Femur (tissue), 1 donor: ENCODE measurements at regions not wholly inside any gene's neighbourhood (a gene's known extent, or its start where the extent isn't known, plus 50 kb on each side); places are given as distances from the start of the nearest gene placed in this dataset.
"Not testable (repeated sequence)": the region's sequence is repeated elsewhere in the genome, so short reads cannot be mapped to it uniquely, and the experiment has no call there.

ENCODE experiments used
- DNase-seq: peaks from one replicate; pipeline ENCODE4 v3.0.0-alpha.2; 2017

GRCh38 chr10:3287572-3288445 lies 115.2 kb upstream of the PITRM1 start:
- no peak for DNase-seq

- DNase-seq: no peak
Observed at GRCh38 chr10:3282674-3283017, 110.1 kb upstream of the PITRM1 start.

GRCh38 chr10:3281941-3282673 lies 109.5 kb upstream of the PITRM1 start:
- DNase-seq: no peak

- DNase-seq: no peak
Observed at GRCh38 chr10:3278771-3279170, 106.2 kb upstream of the PITRM1 start.

- no peak for DNase-seq
Observed at GRCh38 chr10:3277566-3277965, 105.0 kb upstream of the PITRM1 start.

GRCh38 chr10:3274414-3274813 lies 101.8 kb upstream of the PITRM1 start:
- no peak for DNase-seq

- DNase-seq: peak; percentile 0
Observed at GRCh38 chr10:3273966-3274365, 101.4 kb upstream of the PITRM1 start.

- DNase-seq: no peak
Observed at GRCh38 chr10:3272300-3272699, 99.7 kb upstream of the PITRM1 start.

- no peak for DNase-seq
Observed at GRCh38 chr10:3271354-3272115, 99.0 kb upstream of the PITRM1 start.

GRCh38 chr10:3270577-3271316 lies 98.2 kb upstream of the PITRM1 start:
- DNase-seq: no peak

GRCh38 chr10:3268025-3268424 lies 95.4 kb upstream of the PITRM1 start:
- DNase-seq: no peak

GRCh38 chr10:3265088-3265487 lies 92.5 kb upstream of the PITRM1 start:
- DNase-seq: no peak

- no peak for DNase-seq
Observed at GRCh38 chr10:3264161-3264761, 91.7 kb upstream of the PITRM1 start.

- no peak for DNase-seq
Observed at GRCh38 chr10:3263747-3264146, 91.2 kb upstream of the PITRM1 start.

- no peak for DNase-seq
Observed at GRCh38 chr10:3263082-3263481, 90.5 kb upstream of the PITRM1 start.

- DNase-seq: no peak
Observed at GRCh38 chr10:3261921-3262320, 89.3 kb upstream of the PITRM1 start.

- DNase-seq: no peak
Observed at GRCh38 chr10:3260066-3260834, 87.7 kb upstream of the PITRM1 start.

GRCh38 chr10:3259499-3259898 lies 86.9 kb upstream of the PITRM1 start:
- no peak for DNase-seq

- no peak for DNase-seq
Observed at GRCh38 chr10:3258394-3258793, 85.8 kb upstream of the PITRM1 start.

- no peak for DNase-seq
Observed at GRCh38 chr10:3255616-3256015, 83.0 kb upstream of the PITRM1 start.

GRCh38 chr10:3255075-3255474 lies 82.5 kb upstream of the PITRM1 start:
- no peak for DNase-seq

- DNase-seq: not testable (repeated sequence)
Observed at GRCh38 chr10:3253974-3254373, 81.4 kb upstream of the PITRM1 start.
